Inflammatory macrophage (primary cell): ENCODE measurements at regions not wholly inside any gene's neighbourhood (a gene's known extent, or its start where the extent isn't known, plus 50 kb on each side); places are given as distances from the start of the nearest gene placed in this dataset.
A peak's percentile ranks its signal among the peaks of the same experiment; 100 is the strongest.

Source experiments
- DNase-seq, 2 donors: peaks; one replicate each; pipeline ENCODE4 v3.0.0-alpha.2; 2020 to 2022

GRCh38 chr13:40151673-40152072 is 496.2 kb downstream of the COG6 start:
- DNase-seq: no peak

GRCh38 chr13:40152145-40152544 is 496.7 kb downstream of the COG6 start:
- peak; percentile 61 to 68 for DNase-seq

GRCh38 chr13:40152922-40153321 is 497.5 kb downstream of the COG6 start:
- no peak for DNase-seq

GRCh38 chr13:40153516-40153915 is 498.1 kb downstream of the COG6 start:
- no peak for DNase-seq

GRCh38 chr13:40155201-40155600 is 499.7 kb downstream of the COG6 start:
- DNase-seq: no peak

GRCh38 chr13:40158218-40158617 is 502.8 kb downstream of the COG6 start:
- no peak for DNase-seq

- no peak for DNase-seq
Measured at GRCh38 chr13:40158757-40159156, 503.3 kb downstream of the COG6 start.

GRCh38 chr13:40159736-40160135 is 504.3 kb downstream of the COG6 start:
- no peak for DNase-seq

GRCh38 chr13:40160618-40161350 is 505.3 kb downstream of the COG6 start:
- DNase-seq: no peak

GRCh38 chr13:40161351-40161810 is 505.1 kb downstream of the FOXO1 start:
- no peak for DNase-seq

- no peak for DNase-seq
Measured at GRCh38 chr13:40161931-40162330, 504.5 kb downstream of the FOXO1 start.

- DNase-seq: no peak
Measured at GRCh38 chr13:40163066-40164000, 503.1 kb downstream of the FOXO1 start.

GRCh38 chr13:40164133-40164532 is 502.3 kb downstream of the FOXO1 start:
- DNase-seq: peak; percentile 57 to 82

GRCh38 chr13:40165316-40165932 is 501.0 kb downstream of the FOXO1 start:
- peak; percentile 56 to 60 for DNase-seq

- no peak for DNase-seq
Measured at GRCh38 chr13:40167327-40167726, 499.1 kb downstream of the FOXO1 start.

GRCh38 chr13:40168425-40169166 is 497.8 kb downstream of the FOXO1 start:
- DNase-seq: no peak

GRCh38 chr13:40169476-40169875 is 497.0 kb downstream of the FOXO1 start:
- no peak for DNase-seq

GRCh38 chr13:40170091-40170490 is 496.4 kb downstream of the FOXO1 start:
- peak; percentile 18 to 19 for DNase-seq

GRCh38 chr13:40170982-40171381 is 495.5 kb downstream of the FOXO1 start:
- no peak for DNase-seq

GRCh38 chr13:40171566-40171965 is 494.9 kb downstream of the FOXO1 start:
- DNase-seq: no peak

- DNase-seq: no peak
Measured at GRCh38 chr13:40172149-40172591, 494.3 kb downstream of the FOXO1 start.

- no peak for DNase-seq
Measured at GRCh38 chr13:40172878-40173277, 493.6 kb downstream of the FOXO1 start.
